ENCODE measurements at regions not wholly inside any gene's neighbourhood (a gene's known extent, or its start where the extent isn't known, plus 50 kb on each side); places are given as distances from the start of the nearest gene placed in this dataset.

DNA sequence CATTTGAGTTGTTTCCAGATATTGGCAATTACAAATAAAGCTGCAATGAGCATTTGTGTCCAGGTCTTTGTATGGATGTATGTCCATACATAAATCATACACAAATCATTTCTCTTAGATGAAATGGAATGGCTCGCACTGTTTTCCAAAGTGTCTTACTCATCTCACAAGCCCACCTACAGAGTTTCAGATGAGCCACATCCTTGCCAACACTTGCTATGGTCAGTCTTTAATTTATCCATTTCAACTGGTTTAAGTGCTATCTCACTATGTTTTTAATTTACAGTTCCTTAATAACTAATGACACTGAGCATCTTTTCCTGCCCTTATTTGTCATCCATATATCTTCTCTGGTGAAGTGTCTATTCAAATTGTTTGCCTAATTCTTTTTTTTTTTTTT lies 132.9 kb upstream of the DIO3 start:
- Histone ChIP-seq H3K9me3 (peaks cover 6 to 29% (median 21%) of the 10 kb centered on the region in 4 donors), H3K4me3 (no peak overlapping the region), H3K36me3 (no peaks in the 10 kb centered on the region), H3K4me1 (no peaks in the 10 kb centered on the region), H3K27ac (no peak overlapping the region), H3K27me3 (peaks cover 0 to 6% (median 0%) of the 10 kb centered on the region in 3 donors)
- intact Hi-C loops (cut with DNase I; ENCODE audit: low total_unique reads): no loop called here
- WGBS, 5 donors: 95 to 100% (median 96%) methylated on average over 1 of the region's 1 CpG
- TF ChIP-seq CTCF (IDR thresholded peaks at IDR 0.05) (no peak), EP300 (IDR thresholded peaks at IDR 0.05) (no peak), POLR2A (IDR thresholded peaks at IDR 0.05) (no peak), POLR2AphosphoS5 (IDR thresholded peaks at IDR 0.05) (no peak)
- DNase-seq: no peak

DNA sequence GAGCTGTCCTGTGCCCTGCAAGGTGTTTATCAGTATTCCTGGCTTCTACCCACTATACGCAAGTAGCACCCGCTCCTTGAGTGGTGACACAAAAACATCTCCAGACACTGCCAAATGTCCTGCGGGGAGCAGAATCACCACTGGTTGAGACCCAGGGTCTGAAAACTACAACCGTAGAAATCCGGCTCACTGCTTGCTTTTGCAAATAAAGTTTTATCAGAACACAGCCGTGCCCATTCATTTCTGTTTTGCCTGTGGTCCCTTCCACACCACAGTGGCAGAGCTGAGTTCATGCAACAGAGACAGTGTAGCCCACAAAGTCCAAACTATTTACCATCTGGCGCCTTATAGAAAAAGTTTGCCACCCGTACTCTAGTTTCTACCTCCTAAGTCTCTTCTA lies 125.7 kb upstream of the DIO3 start:
- no peak overlapping the region for H3K4me3 ChIP-seq
- DNase-seq: no peak
- H3K4me1 ChIP-seq: no peaks in the 10 kb centered on the region
- TF ChIP-seq POLR2A (IDR thresholded peaks at IDR 0.05) (no peak), CTCF (IDR thresholded peaks at IDR 0.05) (no peak), EP300 (IDR thresholded peaks at IDR 0.05) (no peak), POLR2AphosphoS5 (IDR thresholded peaks at IDR 0.05) (no peak)
- H3K9me3 ChIP-seq: peaks cover 0 to 5% (median 0%) of the 10 kb centered on the region in 4 donors
- H3K27me3 ChIP-seq: peaks cover 0 to 15% (median 0%) of the 10 kb centered on the region in 3 donors
- WGBS, 5 donors: 90 to 93% (median 92%) methylated on average over 8 of the region's 8 CpGs
- intact Hi-C loops (cut with DNase I; ENCODE audit: low total_unique reads): no loop called here
- no peak overlapping the region for H3K27ac ChIP-seq
- no peaks in the 10 kb centered on the region for H3K36me3 ChIP-seq

DNA sequence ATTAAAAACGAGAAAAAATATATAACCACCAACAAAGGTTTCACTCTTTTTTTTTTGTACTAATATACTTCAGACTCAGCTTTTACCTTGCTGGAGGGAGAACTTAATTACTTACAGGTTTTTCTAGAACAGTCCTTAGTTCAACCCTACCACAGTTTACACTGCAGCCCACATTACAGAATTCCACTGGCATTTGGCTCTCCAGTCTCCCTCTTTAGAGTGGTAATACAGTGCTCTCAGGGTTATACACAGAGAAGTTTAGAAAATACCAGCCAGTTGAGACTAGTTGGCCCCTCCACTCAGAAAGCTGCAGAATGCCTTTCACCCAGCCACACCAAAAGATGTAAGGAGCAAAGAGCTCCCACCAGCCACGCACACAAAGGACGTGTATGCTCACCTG lies 122.3 kb upstream of the DIO3 start:
- no peak overlapping the region for H3K4me3 ChIP-seq
- TF ChIP-seq EP300 (IDR thresholded peaks at IDR 0.05) (no peak), POLR2A (IDR thresholded peaks at IDR 0.05) (no peak), POLR2AphosphoS5 (IDR thresholded peaks at IDR 0.05) (no peak)
- 36 to 58% (median 48%) methylated on average over 3 of the region's 3 CpGs for WGBS, 5 donors
- no peak overlapping the region for H3K27ac ChIP-seq
- no peaks in the 10 kb centered on the region for H3K4me1 ChIP-seq
- no peak for DNase-seq
- intact Hi-C loops (cut with DNase I; ENCODE audit: low total_unique reads): no loop called here
- peaks cover 0 to 28% (median 0%) of the 10 kb centered on the region in 3 donors for H3K27me3 ChIP-seq
- H3K36me3 ChIP-seq: no peaks in the 10 kb centered on the region
- no peaks in the 10 kb centered on the region for H3K9me3 ChIP-seq

DNA sequence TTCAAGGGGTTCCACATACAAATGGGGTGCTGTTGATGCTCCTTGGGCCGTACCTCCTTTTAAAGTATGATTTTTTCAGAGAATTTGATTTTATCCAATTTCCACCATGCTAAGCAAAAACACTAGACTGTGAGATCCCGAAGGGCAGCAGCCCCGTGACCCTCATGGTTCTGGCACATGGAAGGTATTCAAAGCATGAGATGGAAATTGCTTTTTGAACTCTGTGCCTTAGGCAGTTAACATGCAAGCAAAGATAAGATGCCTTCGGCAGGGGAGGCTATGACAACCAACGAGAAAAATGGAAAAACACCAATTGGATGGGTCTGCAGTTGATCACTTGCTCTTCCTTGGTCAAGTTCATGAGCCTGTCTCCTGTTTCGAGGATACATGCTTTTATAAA lies 120.8 kb upstream of the DIO3 start:
- no peak for TF ChIP-seq POLR2A (IDR thresholded peaks at IDR 0.05)
- no peak for TF ChIP-seq CTCF (IDR thresholded peaks at IDR 0.05)
- no peak for TF ChIP-seq EP300 (IDR thresholded peaks at IDR 0.05)
- TF ChIP-seq POLR2AphosphoS5 (IDR thresholded peaks at IDR 0.05): no peak
- H3K9me3 ChIP-seq: no peaks in the 10 kb centered on the region
- no peaks in the 10 kb centered on the region for H3K36me3 ChIP-seq
- intact Hi-C loops (cut with DNase I; ENCODE audit: low total_unique reads): no loop called here
- H3K27ac ChIP-seq: no peak overlapping the region
- no peaks in the 10 kb centered on the region for H3K4me1 ChIP-seq
- H3K27me3 ChIP-seq: peaks cover 0 to 41% (median 0%) of the 10 kb centered on the region in 3 donors
- DNase-seq: no peak
- H3K4me3 ChIP-seq: no peak overlapping the region
- 60 to 76% (median 73%) methylated on average over 6 of the region's 6 CpGs for WGBS, 5 donors

- no peak for TF ChIP-seq CTCF (IDR thresholded peaks at IDR 0.05)
- no peak for TF ChIP-seq EP300 (IDR thresholded peaks at IDR 0.05)
- no peak for TF ChIP-seq POLR2AphosphoS5 (IDR thresholded peaks at IDR 0.05)
- no peak for TF ChIP-seq POLR2A (IDR thresholded peaks at IDR 0.05)
- Histone ChIP-seq H3K27me3 (peaks cover 0 to 40% (median 6%) of the 10 kb centered on the region in 3 donors), H3K36me3 (no peaks in the 10 kb centered on the region), H3K4me3 (no peak overlapping the region), H3K9me3 (no peaks in the 10 kb centered on the region), H3K27ac (no peak overlapping the region), H3K4me1 (no peaks in the 10 kb centered on the region)
- 86 to 93% (median 92%) methylated on average over 16 of the region's 16 CpGs for WGBS, 5 donors
- intact Hi-C loops (cut with DNase I; ENCODE audit: low total_unique reads): no loop called here
- DNase-seq: no peak
Measured at GRCh38 chr14:101441710-101442109, 119.6 kb upstream of the DIO3 start.
